ENCODE measurements at regions not wholly inside any gene's neighbourhood (a gene's known extent, or its start where the extent isn't known, plus 50 kb on each side); places are given as distances from the start of the nearest gene placed in this dataset.

- TF ChIP-seq CTCF (conservative IDR thresholded peaks at IDR 0.05; ENCODE audit: low read depth, low read length) = no peak
- no peak for TF ChIP-seq EZH2 (IDR thresholded peaks at IDR 0.05; ENCODE audit: borderline replicate concordance, low read depth, low read length, poor library complexity, severe bottlenecking)
Observed at GRCh38 chr2:37827455-37827854, 97.6 kb upstream of the RMDN2 start.

Data from A673 (cell line).